Activated naive CD8-positive, alpha-beta T cell treated with anti-CD3 and anti-CD28 coated beads for 36 hours (primary cell): ENCODE measurements at regions not wholly inside any gene's neighbourhood (a gene's known extent, or its start where the extent isn't known, plus 50 kb on each side); places are given as distances from the start of the nearest gene placed in this dataset.

Experiments
- DNase-seq: peaks from one replicate; pipeline ENCODE4 v3.0.0; 2021
- H3K27ac Mint-ChIP-seq: one replicate; pipeline ENCODE4 v1.8.0; 2022; ENCODE audit warnings: mild to moderate bottlenecking, moderate library complexity, mixed read lengths
- H3K27me3 Mint-ChIP-seq: one replicate; pipeline ENCODE4 v1.8.0; 2022; ENCODE audit warnings: mild to moderate bottlenecking, mixed read lengths
- H3K36me3 Mint-ChIP-seq: one replicate; pipeline ENCODE4 v1.8.0; 2021; ENCODE audit warnings: mild to moderate bottlenecking, mixed read lengths
- H3K4me1 Mint-ChIP-seq: one replicate; pipeline ENCODE4 v1.8.0; 2021; ENCODE audit warnings: mixed read lengths
- H3K4me3 Mint-ChIP-seq: one replicate; pipeline ENCODE4 v1.8.0; 2022; ENCODE audit warnings: mild to moderate bottlenecking, moderate library complexity, mixed read lengths
- H3K9me3 Mint-ChIP-seq: one replicate; pipeline ENCODE4 v1.8.0; 2022; ENCODE audit warnings: mixed read lengths

- no peaks in the 10 kb centered on the region for H3K4me1 Mint-ChIP-seq
- H3K4me3 Mint-ChIP-seq, result no peak overlapping the region
- no peaks in the 10 kb centered on the region for H3K9me3 Mint-ChIP-seq
- no peak for DNase-seq
- peaks cover 41% of the 10 kb centered on the region for H3K27me3 Mint-ChIP-seq
- H3K27ac Mint-ChIP-seq, result no peak overlapping the region
- H3K36me3 Mint-ChIP-seq, result no peaks in the 10 kb centered on the region
Measured at GRCh38 chr3:159845737-159846136, 142.9 kb upstream of the IL12A start.

- DNase-seq, result no peak
- Mint-ChIP-seq H3K9me3 (no peaks in the 10 kb centered on the region), H3K4me3 (no peak overlapping the region)
Measured at GRCh38 chr3:159846255-159846654, 142.4 kb upstream of the IL12A start.

GRCh38 chr3:159848348-159849118 lies 140.1 kb upstream of the IL12A start:
- no peak for DNase-seq
- Mint-ChIP-seq H3K27me3 (peaks cover 28% of the 10 kb centered on the region), H3K36me3 (no peaks in the 10 kb centered on the region), H3K4me1 (no peaks in the 10 kb centered on the region), H3K27ac (no peak overlapping the region), H3K4me3 (no peak overlapping the region), H3K9me3 (no peaks in the 10 kb centered on the region)

More at GRCh38 chr3:159846255-159846654, 142.4 kb upstream of the IL12A start:
- Mint-ChIP-seq H3K4me1 (no peaks in the 10 kb centered on the region), H3K36me3 (no peaks in the 10 kb centered on the region), H3K27ac (no peak overlapping the region), H3K27me3 (peaks cover 36% of the 10 kb centered on the region)

GRCh38 chr3:159850481-159850880 lies 138.2 kb upstream of the IL12A start:
- Mint-ChIP-seq H3K36me3 (no peaks in the 10 kb centered on the region), H3K27ac (no peak overlapping the region), H3K4me3 (no peak overlapping the region), H3K4me1 (no peaks in the 10 kb centered on the region), H3K9me3 (no peaks in the 10 kb centered on the region), H3K27me3 (peaks cover 12% of the 10 kb centered on the region)
- DNase-seq, result no peak

- peaks cover 23% of the 10 kb centered on the region for H3K27me3 Mint-ChIP-seq
- H3K9me3 Mint-ChIP-seq, result no peaks in the 10 kb centered on the region
- no peak overlapping the region for H3K27ac Mint-ChIP-seq
- DNase-seq, result no peak
- H3K4me3 Mint-ChIP-seq, result no peak overlapping the region
- peaks cover 3% of the 10 kb centered on the region for H3K4me1 Mint-ChIP-seq
- H3K36me3 Mint-ChIP-seq, result no peaks in the 10 kb centered on the region
Measured at GRCh38 chr3:159852266-159852665, 136.4 kb upstream of the IL12A start.

- Mint-ChIP-seq H3K4me3 (no peak overlapping the region), H3K9me3 (no peaks in the 10 kb centered on the region), H3K4me1 (peaks cover 3% of the 10 kb centered on the region), H3K27ac (no peak overlapping the region), H3K36me3 (no peaks in the 10 kb centered on the region), H3K27me3 (peaks cover 25% of the 10 kb centered on the region)
- no peak for DNase-seq
Measured at GRCh38 chr3:159852821-159853505, 135.7 kb upstream of the IL12A start.

GRCh38 chr3:159853506-159853864 lies 135.2 kb upstream of the IL12A start:
- DNase-seq, result no peak
- no peaks in the 10 kb centered on the region for H3K36me3 Mint-ChIP-seq
- H3K4me3 Mint-ChIP-seq, result no peak overlapping the region
- peaks cover 3% of the 10 kb centered on the region for H3K4me1 Mint-ChIP-seq
- H3K27ac Mint-ChIP-seq, result no peak overlapping the region
- no peaks in the 10 kb centered on the region for H3K9me3 Mint-ChIP-seq
- peaks cover 25% of the 10 kb centered on the region for H3K27me3 Mint-ChIP-seq

GRCh38 chr3:159854500-159855124 lies 134.0 kb upstream of the IL12A start:
- no peaks in the 10 kb centered on the region for H3K9me3 Mint-ChIP-seq
- H3K27ac Mint-ChIP-seq, result no peak overlapping the region
- peaks cover 3% of the 10 kb centered on the region for H3K4me1 Mint-ChIP-seq
- no peaks in the 10 kb centered on the region for H3K36me3 Mint-ChIP-seq
- H3K4me3 Mint-ChIP-seq, result no peak overlapping the region
- H3K27me3 Mint-ChIP-seq, result peaks cover 25% of the 10 kb centered on the region
- no peak for DNase-seq

- Mint-ChIP-seq H3K36me3 (no peaks in the 10 kb centered on the region), H3K27me3 (peaks cover 27% of the 10 kb centered on the region), H3K27ac (no peak overlapping the region), H3K9me3 (no peaks in the 10 kb centered on the region), H3K4me1 (peaks cover 3% of the 10 kb centered on the region), H3K4me3 (no peak overlapping the region)
- no peak for DNase-seq
Measured at GRCh38 chr3:159855599-159856346, 132.9 kb upstream of the IL12A start.

- Mint-ChIP-seq H3K9me3 (no peaks in the 10 kb centered on the region), H3K4me1 (peaks cover 3% of the 10 kb centered on the region), H3K27me3 (peaks cover 27% of the 10 kb centered on the region), H3K27ac (no peak overlapping the region), H3K4me3 (no peak overlapping the region), H3K36me3 (no peaks in the 10 kb centered on the region)
- DNase-seq, result no peak
Measured at GRCh38 chr3:159856590-159857104, 132.0 kb upstream of the IL12A start.

- no peak for DNase-seq
- Mint-ChIP-seq H3K27ac (no peak overlapping the region), H3K9me3 (no peaks in the 10 kb centered on the region), H3K4me3 (no peak overlapping the region), H3K4me1 (peaks cover 3% of the 10 kb centered on the region), H3K36me3 (no peaks in the 10 kb centered on the region), H3K27me3 (peaks cover 22% of the 10 kb centered on the region)
Measured at GRCh38 chr3:159857840-159858239, 130.8 kb upstream of the IL12A start.

- no peak overlapping the region for H3K4me3 Mint-ChIP-seq
- H3K27ac Mint-ChIP-seq, result no peak overlapping the region
- no peaks in the 10 kb centered on the region for H3K9me3 Mint-ChIP-seq
- H3K4me1 Mint-ChIP-seq, result peaks cover 3% of the 10 kb centered on the region
- H3K36me3 Mint-ChIP-seq, result no peaks in the 10 kb centered on the region
- no peak for DNase-seq
- peaks cover 19% of the 10 kb centered on the region for H3K27me3 Mint-ChIP-seq
Measured at GRCh38 chr3:159858650-159859049, 130.0 kb upstream of the IL12A start.

GRCh38 chr3:159859424-159859823 lies 129.2 kb upstream of the IL12A start:
- Mint-ChIP-seq H3K36me3 (no peaks in the 10 kb centered on the region), H3K27ac (no peak overlapping the region), H3K4me3 (no peak overlapping the region), H3K4me1 (peaks cover 3% of the 10 kb centered on the region), H3K27me3 (peaks cover 19% of the 10 kb centered on the region), H3K9me3 (no peaks in the 10 kb centered on the region)
- no peak for DNase-seq

GRCh38 chr3:159859836-159860235 lies 128.8 kb upstream of the IL12A start:
- no peak overlapping the region for H3K4me3 Mint-ChIP-seq
- no peaks in the 10 kb centered on the region for H3K36me3 Mint-ChIP-seq
- peaks cover 3% of the 10 kb centered on the region for H3K4me1 Mint-ChIP-seq
- H3K9me3 Mint-ChIP-seq, result no peaks in the 10 kb centered on the region
- no peak overlapping the region for H3K27ac Mint-ChIP-seq
- no peak for DNase-seq
- peaks cover 19% of the 10 kb centered on the region for H3K27me3 Mint-ChIP-seq
